Cardiac fibroblast (primary cell): ENCODE measurements at regions not wholly inside any gene's neighbourhood (a gene's known extent, or its start where the extent isn't known, plus 50 kb on each side); places are given as distances from the start of the nearest gene placed in this dataset.
A peak's percentile ranks its signal among the peaks of the same experiment; 100 is the strongest.

Source experiments
- DNase-seq, 2 donors: peaks; one replicate each; pipeline versions ENCODE4 v3.0.0 to v3.0.0-alpha.2; 2010; ENCODE audit warnings: low read depth in 2 of 2
- H3K4me3 ChIP-seq, 2 donors: replicated peaks in 1 of 2; 1 replicate in 1 of 2; 2 replicates in 1 of 2; pipeline ENCODE4 v1.5.1; 2011; ENCODE audit warnings: low read depth in 2 of 2, low read length in 2 of 2, mild to moderate bottlenecking in 2 of 2, moderate library complexity in 1 of 2
- TF ChIP-seq, protein P1 (sequence below): IDR thresholded peaks from one replicate; pipeline ENCODE4 v1.5.1; 2011; ENCODE audit warnings: low read depth, mild to moderate bottlenecking, low read length, inconsistent platforms

DNA sequence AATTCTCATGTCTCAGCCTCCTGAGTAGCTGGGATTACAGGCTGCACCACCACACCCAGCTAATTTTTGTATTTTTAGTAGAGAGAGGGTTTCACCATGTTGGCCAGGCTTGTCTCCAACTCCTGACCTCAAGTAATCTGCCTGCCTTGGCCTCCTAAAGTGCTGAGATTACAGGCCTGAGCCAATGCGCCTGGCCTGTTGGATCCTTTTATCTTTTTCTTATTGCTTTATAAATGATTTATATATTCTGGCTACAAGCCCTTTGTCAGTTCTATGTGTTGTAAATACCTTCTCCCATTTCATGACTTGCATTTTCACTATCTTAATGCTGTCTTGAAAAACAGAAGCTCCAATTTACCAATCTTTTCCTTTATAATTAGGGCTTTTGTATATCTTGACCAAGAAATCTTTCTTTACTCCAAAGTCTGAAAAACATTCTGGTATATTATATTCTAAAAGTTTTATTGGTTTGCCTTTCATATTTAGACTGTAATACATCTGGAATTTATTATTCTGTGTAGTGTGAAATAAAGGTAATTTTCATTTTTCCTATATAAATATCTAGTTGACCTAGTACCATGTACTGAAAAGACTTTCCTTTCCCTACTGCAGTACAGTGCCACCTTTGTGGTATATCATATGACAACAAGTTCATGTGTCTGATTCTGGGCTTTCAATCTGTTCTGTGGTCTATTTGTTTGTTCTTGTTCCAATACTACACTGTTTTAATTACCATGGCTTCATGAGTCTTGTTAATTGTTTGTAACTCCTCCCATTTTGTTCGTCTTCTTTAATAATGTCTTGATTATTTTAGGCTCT lies 52.9 kb upstream of the RNU6-1 start:
- peak in 1 of 2 donors; percentile 51 for DNase-seq
- no peak overlapping the region for H3K4me3 ChIP-seq

DNA sequence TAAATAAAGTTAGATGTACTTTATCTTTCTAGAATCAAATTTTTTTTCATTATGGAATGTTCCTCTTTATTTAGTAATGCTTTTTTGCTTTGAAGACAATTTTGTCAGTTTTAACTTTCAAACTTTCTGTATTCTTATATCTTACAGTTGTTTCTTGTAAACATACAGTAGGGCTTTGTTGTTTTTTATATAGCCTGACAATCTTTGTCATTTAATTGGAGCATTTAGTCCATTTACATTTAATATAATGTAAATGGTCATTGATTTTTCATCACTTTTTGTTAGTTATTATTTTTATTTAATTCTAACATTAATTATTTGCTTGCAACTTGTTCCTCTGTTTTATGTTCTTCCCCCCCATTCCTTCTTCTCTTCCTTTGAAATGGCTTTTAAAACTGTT lies 55.4 kb upstream of the RNU6-1 start:
- TF ChIP-seq, protein P1, sequence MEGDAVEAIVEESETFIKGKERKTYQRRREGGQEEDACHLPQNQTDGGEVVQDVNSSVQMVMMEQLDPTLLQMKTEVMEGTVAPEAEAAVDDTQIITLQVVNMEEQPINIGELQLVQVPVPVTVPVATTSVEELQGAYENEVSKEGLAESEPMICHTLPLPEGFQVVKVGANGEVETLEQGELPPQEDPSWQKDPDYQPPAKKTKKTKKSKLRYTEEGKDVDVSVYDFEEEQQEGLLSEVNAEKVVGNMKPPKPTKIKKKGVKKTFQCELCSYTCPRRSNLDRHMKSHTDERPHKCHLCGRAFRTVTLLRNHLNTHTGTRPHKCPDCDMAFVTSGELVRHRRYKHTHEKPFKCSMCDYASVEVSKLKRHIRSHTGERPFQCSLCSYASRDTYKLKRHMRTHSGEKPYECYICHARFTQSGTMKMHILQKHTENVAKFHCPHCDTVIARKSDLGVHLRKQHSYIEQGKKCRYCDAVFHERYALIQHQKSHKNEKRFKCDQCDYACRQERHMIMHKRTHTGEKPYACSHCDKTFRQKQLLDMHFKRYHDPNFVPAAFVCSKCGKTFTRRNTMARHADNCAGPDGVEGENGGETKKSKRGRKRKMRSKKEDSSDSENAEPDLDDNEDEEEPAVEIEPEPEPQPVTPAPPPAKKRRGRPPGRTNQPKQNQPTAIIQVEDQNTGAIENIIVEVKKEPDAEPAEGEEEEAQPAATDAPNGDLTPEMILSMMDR: no peak
- no peak overlapping the region for H3K4me3 ChIP-seq
- DNase-seq: no peak

More for the DNA sequence above, 52.9 kb upstream of the RNU6-1 start:
- TF ChIP-seq, protein P1: no peak

DNA sequence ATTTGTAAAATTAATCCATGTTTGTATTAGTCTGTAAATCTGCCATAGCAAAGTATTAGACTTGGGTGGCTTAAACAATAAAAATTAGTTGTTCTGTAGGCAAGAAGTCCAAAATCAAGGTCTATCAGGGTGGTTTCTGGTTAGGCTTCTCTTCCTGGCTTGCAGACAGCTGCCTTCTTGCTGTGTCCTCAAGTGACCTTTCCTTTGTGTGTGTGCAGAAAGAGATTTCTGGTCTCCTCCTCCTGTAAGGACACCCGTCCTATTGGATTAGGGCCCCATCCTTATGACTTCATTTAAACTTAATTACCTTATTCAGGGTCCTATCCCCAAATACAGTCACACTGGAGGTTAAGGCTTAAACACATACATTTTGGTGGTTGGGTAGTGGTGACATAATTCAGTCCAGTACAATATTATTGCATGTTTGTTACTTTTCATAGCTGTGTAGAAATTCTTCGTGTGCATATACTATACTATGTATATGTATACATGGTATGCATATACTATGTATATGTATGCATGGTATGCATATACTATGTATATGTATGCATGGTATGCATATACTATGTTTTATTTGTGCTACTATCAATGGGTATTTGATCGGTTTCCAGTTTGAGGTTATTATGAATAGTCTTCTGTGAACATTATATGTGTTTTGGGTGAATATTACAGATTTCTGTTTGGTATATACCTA lies 57.9 kb upstream of the RNU6-1 start:
- no peak overlapping the region for H3K4me3 ChIP-seq
- DNase-seq: peak in 1 of 2 donors; percentile 52
- TF ChIP-seq, protein P1: no peak

DNA sequence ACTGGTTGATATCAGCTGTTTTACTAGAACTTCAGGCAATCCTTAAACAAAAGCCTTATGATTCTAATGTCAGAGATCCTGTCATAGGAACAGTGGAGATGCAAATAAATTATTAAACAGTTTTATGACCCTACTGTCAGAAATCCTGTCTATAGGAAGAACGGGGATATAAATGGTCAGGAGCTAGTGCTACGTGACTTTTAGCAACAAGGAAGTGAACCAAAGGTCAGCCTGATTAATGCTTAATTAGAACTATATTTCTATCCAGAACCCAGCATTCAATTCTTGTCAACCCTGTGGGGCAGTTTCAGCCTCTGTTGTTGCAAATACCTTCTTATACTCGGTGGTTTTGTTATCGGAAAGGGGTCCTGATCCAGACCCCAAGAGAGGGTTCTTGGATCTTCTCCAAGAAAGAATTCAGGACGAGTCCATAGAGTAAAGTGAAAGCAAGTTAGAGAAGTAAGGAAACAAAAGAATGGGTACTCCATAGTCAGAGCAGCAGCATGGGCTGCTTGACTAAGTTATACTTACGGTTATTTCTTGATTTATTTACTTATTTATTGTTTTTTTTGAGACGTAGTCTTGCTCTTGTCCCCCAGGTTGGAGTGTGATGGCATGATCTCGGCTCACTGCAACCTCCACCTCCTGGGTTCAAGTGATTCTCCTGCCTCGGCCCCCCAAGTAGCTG lies 59.9 kb upstream of the RNU6-1 start:
- TF ChIP-seq, protein P1: no peak
- DNase-seq: no peak
- H3K4me3 ChIP-seq: no peak overlapping the region

DNA sequence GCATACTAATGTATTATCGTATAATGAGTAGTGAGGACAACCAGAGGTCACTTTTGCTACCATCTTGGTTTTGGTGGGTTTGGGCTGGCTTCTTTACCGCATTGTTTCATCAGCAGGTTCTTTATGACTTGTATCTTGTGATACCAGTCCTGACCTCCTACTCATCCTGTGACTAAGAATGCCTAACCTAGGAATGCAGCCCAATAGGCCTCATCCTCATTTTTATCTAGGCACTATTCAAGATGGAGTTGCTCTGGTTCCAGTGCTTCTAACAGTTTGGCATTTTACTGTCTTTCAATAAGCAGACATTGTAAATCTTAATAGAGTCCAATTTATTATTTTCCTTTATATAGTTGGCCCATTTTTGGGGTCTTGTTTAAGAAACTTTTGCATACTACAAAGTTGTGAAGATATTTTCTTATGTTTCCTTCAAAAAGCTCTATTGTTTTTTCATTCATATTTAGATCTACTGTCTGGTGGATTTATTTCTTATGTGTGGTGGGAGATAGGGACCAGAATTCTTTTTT lies 60.8 kb upstream of the RNU6-1 start:
- no peak for DNase-seq
- TF ChIP-seq, protein P1: no peak
- no peak overlapping the region for H3K4me3 ChIP-seq

DNA sequence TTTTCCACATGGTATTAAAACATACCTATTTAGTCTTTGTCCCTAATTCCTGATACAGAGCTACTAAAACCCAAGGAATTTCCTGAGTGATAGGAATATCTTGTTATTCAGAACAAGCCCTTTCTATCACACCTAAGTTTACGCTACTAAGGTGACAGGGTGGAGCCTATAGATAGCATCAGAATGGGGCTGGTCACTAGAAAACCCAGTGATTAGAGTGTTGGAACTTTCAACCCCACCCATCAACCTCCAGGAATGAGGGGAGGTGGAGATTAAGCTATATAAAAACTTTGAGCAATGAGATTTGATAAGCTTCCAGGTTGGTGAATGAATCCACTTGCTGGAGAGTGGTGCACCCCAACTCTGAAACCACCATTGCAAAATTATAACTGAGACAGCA lies 62.1 kb upstream of the RNU6-1 start:
- no peak overlapping the region for H3K4me3 ChIP-seq
- DNase-seq: no peak
- TF ChIP-seq, protein P1: no peak
